ENCODE measurements at regions not wholly inside any gene's neighbourhood (a gene's known extent, or its start where the extent isn't known, plus 50 kb on each side); places are given as distances from the start of the nearest gene placed in this dataset.

DNA sequence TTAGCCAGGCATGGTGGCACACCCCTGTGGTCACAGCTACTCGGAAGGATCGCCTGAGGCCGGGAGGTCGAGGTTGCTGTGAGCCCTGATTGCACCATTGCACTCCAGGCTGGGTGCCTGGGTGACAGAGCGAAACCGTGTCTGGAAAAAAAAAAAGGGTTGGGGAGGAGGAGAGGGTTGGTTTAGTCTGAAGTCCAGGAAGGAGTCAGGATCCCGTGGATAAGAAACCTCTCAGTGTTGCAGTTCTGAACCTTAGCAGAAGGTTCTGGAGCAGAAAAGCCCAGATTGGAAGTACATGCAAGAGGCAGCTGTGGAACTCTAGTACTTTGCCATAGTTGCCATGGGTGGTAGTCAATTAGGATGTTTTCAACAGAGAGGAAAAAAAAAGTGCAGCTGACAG lies 125.2 kb upstream of the CPEB4 start (continued):
- TF ChIP-seq, protein P1, sequence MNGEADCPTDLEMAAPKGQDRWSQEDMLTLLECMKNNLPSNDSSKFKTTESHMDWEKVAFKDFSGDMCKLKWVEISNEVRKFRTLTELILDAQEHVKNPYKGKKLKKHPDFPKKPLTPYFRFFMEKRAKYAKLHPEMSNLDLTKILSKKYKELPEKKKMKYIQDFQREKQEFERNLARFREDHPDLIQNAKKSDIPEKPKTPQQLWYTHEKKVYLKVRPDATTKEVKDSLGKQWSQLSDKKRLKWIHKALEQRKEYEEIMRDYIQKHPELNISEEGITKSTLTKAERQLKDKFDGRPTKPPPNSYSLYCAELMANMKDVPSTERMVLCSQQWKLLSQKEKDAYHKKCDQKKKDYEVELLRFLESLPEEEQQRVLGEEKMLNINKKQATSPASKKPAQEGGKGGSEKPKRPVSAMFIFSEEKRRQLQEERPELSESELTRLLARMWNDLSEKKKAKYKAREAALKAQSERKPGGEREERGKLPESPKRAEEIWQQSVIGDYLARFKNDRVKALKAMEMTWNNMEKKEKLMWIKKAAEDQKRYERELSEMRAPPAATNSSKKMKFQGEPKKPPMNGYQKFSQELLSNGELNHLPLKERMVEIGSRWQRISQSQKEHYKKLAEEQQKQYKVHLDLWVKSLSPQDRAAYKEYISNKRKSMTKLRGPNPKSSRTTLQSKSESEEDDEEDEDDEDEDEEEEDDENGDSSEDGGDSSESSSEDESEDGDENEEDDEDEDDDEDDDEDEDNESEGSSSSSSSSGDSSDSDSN (IDR thresholded peaks at IDR 0.05; ENCODE audit: borderline replicate concordance in 1 of 2, low read depth in 2 of 2, low read length in 2 of 2): no peak
- TF ChIP-seq MTA1 (IDR thresholded peaks at IDR 0.05; ENCODE audit: borderline replicate concordance): no peak
- TF ChIP-seq WHSC1 (IDR thresholded peaks at IDR 0.05; ENCODE audit: low read length): no peak
- TF ChIP-seq, protein P2, sequence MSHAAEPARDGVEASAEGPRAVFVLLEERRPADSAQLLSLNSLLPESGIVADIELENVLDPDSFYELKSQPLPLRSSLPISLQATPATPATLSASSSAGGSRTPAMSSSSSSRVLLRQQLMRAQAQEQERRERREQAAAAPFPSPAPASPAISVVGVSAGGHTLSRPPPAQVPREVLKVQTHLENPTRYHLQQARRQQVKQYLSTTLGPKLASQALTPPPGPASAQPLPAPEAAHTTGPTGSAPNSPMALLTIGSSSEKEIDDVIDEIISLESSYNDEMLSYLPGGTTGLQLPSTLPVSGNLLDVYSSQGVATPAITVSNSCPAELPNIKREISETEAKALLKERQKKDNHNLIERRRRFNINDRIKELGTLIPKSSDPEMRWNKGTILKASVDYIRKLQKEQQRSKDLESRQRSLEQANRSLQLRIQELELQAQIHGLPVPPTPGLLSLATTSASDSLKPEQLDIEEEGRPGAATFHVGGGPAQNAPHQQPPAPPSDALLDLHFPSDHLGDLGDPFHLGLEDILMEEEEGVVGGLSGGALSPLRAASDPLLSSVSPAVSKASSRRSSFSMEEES (CRISPR knock-in tag; IDR thresholded peaks at IDR 0.05): no peak
- TF ChIP-seq ZFP30 (CRISPR knock-in tag; IDR thresholded peaks at IDR 0.05; ENCODE audit: borderline replicate concordance): no peak
- TF ChIP-seq HDAC1 (IDR thresholded peaks at IDR 0.05): 0 out of 4 replicates have a peak, but pooled peaks of 1 of the 2 experiments have one; percentile 9
- peak; percentile 79 for TF ChIP-seq PRDM10 (IDR thresholded peaks at IDR 0.05; ENCODE audit: partially characterized antibody)
- no peak for TF ChIP-seq THAP12 (CRISPR knock-in tag; IDR thresholded peaks at IDR 0.05)
- no peak for TF ChIP-seq IRF1 (CRISPR knock-in tag; IDR thresholded peaks at IDR 0.05; ENCODE audit: borderline replicate concordance)
- no peak for TF ChIP-seq ZNF232 (CRISPR knock-in tag; IDR thresholded peaks at IDR 0.05)
- TF ChIP-seq NFYB (IDR thresholded peaks at IDR 0.05; ENCODE audit: extremely low read depth, insufficient read length): no peak
- TF ChIP-seq RAD51 (IDR thresholded peaks at IDR 0.05; ENCODE audit: borderline replicate concordance, low read depth): no peak
- no peak for TF ChIP-seq CGGBP1 (CRISPR knock-in tag; IDR thresholded peaks at IDR 0.05)
- TF ChIP-seq RAD21 (CRISPR knock-in tag; conservative IDR thresholded peaks at IDR 0.05 in 1 of 2, IDR thresholded peaks at IDR 0.05 in 1 of 2): no peak

All from K562 (cell line).